ENCODE measurements at regions not wholly inside any gene's neighbourhood (a gene's known extent, or its start where the extent isn't known, plus 50 kb on each side); places are given as distances from the start of the nearest gene placed in this dataset.
A peak's percentile ranks its signal among the peaks of the same experiment; 100 is the strongest.
"Not testable (repeated sequence)": the region's sequence is repeated elsewhere in the genome, so short reads cannot be mapped to it uniquely, and the experiment has no call there.

DNA sequence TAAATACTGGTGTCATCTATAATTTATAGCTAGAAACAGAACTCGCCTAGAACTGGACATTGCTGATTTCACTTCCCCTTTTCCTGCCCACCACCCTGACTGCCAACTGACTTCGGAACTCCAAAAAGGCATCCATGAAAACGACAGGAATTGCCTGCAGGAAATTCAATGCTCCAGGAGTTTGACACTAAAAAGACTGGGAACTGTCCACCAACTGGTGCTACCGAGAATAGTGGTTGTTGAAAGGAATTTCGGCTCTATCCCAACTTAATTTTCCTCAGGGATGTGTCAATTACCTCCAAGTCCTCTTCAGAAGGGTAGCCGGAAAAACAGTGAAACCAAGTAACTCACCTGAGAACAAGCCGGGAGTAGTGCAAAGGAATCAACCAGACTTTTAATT, 440.0 kb downstream of the PRELID2 start:
- DNase-seq (ENCODE audit: low read depth in 4 of 4, low spot score in 3 of 4): not testable (repeated sequence)

DNA sequence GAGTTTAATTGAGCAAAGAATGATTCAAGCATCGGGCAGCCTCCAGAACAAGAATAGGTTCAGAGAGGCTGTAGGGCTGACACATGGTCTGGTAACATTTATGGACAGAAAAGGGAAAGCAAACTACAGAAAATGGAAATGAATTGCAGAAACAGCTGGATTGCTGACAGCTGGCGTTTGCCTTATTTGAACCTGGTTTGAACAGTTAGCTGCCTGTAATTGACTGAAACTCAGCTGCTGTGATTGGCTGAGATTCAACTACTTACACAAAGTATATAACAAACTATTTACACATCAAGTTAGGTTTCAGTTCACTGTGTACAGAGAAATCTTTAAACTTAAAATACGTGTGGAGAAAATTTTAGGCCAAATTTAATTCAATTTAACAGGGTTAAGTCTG, 441.7 kb downstream of the PRELID2 start:
- no peak for DNase-seq (ENCODE audit: low read depth in 4 of 4, low spot score in 3 of 4)

- no peak for DNase-seq (ENCODE audit: low read depth in 4 of 4, low spot score in 3 of 4)
These were observed 446.1 kb downstream of the PRELID2 start for GRCh38 chr5:145389047-145389446.

DNA sequence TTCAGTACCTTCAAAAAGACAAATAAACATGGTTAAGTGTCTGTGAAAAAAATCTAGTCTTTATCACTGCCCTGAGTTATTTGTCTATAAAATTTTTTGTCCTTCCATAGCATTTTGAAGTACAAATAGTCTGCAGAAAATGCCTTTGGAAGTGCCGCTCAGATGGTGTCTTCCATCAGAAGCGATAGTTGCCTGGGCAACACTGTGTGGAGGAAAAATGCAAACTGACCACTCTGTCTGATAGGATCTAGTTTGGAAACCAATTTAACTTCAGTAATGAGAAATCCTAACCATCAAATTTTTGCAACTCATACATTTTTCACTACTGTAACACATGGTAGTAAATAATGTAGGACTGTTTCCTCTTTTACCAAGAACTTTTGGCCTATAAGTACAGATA, 449.9 kb downstream of the PRELID2 start:
- no peak for DNase-seq (ENCODE audit: low read depth in 4 of 4, low spot score in 3 of 4)

DNA sequence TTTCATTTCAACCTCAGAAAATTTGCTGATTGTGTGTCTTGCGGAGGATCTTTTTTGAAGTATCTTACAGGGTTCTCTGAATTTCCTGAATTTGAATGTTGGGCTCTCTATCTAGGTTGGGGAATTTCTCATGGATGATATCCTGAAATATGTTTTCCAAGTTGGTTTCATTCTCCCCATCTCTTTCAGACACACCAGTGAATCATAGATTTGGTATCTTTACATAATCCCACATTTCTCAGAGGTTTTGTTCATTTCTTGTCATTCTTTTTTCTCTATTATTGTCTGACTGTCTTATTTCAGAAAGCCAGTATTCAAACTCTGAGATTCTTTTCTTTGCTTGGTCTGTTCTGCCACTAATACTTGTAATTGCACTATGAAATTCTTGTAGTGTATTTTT, 456.9 kb downstream of the PRELID2 start:
- DNase-seq (ENCODE audit: low read depth in 4 of 4, low spot score in 3 of 4): no peak

DNA sequence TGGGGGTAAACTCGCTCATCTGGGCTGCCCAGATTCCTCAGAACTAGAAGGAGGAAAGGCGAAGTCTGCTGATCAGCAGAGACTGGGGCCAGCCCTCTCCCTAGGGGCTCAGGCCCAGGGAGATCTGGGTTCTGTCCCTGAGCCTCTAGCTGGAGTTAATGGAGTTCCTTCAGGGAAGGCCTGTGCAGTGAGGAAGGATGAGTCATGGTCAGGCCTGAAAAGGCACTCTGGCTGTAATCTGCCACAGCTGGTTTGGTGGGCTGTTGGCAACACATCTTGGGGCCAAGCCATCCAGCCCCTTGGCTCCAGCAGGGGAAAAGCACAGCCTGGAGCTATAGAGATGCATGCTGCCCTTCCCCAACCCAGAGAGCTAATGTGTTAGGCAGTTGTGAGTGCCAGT, 459.6 kb downstream of the PRELID2 start:
- no peak for DNase-seq (ENCODE audit: low read depth in 4 of 4, low spot score in 3 of 4)

DNA sequence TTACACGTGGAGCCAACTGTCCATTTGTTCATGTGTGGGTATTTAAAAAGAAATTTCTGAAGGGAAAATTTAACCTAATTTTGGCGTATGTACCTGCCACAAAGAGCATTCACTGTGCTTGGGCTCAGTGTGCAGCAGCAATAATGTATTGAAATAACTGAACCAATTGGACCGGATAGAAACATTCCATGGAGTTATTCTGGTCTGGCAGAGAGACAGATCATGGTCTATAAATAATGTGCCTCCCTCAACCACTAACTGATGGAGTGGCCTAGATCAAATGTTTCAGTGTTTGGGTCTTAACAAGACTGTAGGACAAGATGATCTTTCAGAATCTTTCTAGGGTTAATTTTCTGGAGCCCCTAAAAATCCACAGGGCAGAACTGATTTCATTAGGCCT, 469.7 kb downstream of the PRELID2 start:
- DNase-seq (ENCODE audit: low read depth in 4 of 4, low spot score in 3 of 4): no peak

GRCh38 chr5:145362266-145362665, 472.9 kb downstream of the PRELID2 start:
- DNase-seq (ENCODE audit: low read depth in 4 of 4, low spot score in 3 of 4): no peak

DNA sequence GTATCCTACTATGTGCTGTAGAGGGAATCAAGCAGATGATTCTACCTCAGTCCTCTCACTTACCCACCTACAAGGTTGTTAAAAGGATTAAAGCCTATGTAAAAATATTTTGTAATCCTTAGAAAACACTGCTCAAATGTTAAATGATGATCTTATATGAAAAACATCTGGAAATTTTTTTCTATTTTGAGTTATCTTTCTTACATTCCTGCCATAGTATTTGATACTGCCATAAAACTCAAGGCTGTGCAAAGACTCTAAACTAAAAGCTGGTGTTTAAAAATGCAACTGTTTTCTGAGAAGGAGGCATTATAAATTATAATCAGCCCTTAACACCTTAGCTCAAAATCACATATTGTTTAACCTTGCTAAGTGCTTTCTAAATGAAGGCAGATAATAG, 474.2 kb downstream of the PRELID2 start:
- no peak for DNase-seq (ENCODE audit: low read depth in 4 of 4, low spot score in 3 of 4)

GRCh38 chr5:145350513-145350912, 484.6 kb downstream of the PRELID2 start:
- DNase-seq (ENCODE audit: low read depth in 4 of 4, low spot score in 3 of 4): no peak

- peak in 2 of 4 donors; percentile 8 to 16 for DNase-seq (ENCODE audit: low read depth in 4 of 4, low spot score in 3 of 4)
These were observed 488.0 kb downstream of the PRELID2 start for GRCh38 chr5:145347026-145347616.

- DNase-seq (ENCODE audit: low read depth in 4 of 4, low spot score in 3 of 4): no peak
These were observed 489.4 kb downstream of the PRELID2 start for GRCh38 chr5:145345511-145346287.

GRCh38 chr5:145341842-145342241, 493.3 kb downstream of the PRELID2 start:
- DNase-seq (ENCODE audit: low read depth in 4 of 4, low spot score in 3 of 4): no peak

DNA sequence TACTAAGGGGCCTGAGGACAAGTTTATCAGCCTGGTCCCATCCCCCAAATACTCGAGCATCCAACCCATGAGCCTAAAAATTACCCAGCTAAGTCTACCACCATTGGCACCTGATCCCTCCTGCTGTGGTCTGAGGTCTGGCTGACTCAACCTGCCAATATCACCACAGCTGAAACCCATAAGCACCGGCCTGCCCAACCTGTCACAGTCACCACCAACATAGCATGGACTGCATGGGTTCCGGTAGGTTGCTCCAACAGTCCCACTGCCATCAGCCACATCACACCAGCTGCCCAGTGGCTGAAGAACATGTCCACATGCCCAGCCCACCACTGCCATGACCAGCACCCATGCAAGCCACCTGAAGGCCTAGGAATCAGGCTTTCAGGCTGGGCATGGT, 495.0 kb downstream of the PRELID2 start:
- no peak for DNase-seq (ENCODE audit: low read depth in 4 of 4, low spot score in 3 of 4)

DNA sequence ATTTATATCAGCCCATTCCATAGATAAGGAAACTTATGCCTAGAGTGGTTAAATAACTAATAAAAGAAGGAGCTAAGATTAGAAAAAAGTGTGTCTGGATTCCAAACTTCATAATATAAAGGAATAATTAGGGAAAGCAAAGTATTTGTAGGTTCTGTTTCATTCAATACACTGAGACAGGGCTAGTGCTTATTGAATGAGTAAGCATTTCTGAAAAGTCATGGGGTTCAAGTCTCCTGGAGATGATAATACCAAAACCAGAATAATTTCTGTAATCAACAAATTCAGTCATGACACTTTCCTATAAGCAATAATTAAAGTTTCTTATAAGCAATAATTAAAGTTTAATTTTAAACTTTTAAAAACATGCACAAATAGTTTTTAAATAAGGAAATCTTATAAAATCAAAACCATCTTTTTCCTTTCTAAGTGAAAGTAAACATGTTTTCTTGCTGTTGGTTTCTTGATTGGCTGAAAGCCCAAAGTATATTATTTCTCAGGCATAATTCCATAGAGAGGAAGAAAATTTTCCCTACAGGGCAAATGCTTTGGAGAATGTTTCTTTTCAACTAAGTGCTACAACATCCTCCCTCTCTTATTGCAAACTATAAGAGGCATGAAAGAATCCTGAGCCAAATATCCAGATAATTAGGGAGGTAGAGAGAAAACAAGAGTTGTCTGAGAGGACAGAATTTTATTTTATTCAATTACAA, 510.2 kb downstream of the PRELID2 start:
- no peak for DNase-seq (ENCODE audit: low read depth in 4 of 4, low spot score in 3 of 4)

GRCh38 chr5:145324101-145324500, 511.0 kb downstream of the PRELID2 start:
- no peak for DNase-seq (ENCODE audit: low read depth in 4 of 4, low spot score in 3 of 4)

DNA sequence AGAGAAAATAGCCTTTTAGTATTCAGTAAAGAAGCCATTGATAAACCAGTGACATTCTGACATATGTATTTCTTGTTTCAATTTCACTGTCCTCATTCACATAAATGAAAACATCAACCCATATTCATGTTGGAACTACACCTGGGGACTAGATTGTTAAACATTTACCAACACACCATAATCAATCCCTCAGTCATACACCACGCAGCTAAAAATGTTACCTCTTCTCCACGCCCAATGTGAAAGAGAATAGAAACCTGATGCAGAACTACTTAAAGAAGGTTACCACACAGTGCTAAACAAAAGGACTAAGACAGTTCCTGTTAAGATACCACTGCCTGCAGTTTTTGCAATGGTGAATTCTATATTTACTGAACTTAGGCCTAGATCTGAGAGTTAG, 518.9 kb downstream of the PRELID2 start:
- no peak for DNase-seq (ENCODE audit: low read depth in 4 of 4, low spot score in 3 of 4)

DNA sequence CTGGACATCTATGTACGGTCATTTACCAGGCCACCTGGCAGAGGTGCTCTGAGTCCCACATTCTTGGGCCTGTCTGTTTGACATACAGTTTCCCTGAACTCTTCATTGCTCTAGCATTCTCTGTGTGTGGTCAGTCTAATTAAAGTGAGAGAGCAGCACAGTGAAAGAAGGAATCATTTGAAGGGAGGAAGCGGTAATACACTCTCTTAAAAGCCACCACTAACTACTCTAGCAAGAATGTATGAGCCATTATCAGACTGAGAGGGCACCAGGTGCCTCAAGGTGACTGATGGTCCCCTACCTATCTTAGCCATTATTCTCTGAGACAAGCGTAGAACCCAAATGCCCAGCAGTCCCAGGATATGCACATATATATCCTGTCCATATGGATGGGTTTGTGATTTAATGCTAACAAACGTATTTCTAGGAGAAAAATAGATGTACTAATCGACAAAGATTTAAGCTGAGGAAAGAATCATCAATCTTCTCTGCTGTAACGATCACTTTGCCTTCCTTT, 527.2 kb downstream of the PRELID2 start:
- DNase-seq (ENCODE audit: low read depth in 4 of 4, low spot score in 3 of 4): no peak

DNA sequence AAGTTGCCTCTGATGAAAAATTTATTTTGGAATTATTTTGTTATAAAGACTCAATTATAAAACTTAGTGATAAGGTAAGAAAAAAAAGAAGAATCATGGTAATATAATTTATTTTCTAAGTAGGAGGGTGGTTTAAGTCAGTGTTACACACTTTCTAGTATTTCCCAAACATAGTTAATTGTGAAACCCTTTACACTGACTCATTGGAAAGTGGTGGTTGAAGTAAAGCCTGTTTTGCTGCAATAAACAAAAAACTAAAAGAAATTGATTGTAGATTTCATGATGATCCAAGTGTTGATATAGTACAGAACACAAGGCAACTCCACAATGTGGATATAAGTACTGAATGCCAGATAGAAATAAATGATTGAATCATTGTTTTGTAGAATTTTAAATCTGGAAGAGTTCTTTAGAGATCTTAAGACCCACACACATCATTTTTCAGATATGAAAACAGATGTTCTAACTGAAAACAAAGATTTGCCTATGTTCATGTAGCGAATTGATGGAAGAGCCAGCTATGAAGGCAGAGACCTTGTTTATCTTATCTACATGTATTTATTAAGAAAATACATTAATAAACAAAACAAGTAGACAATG, 539.8 kb downstream of the PRELID2 start:
- no peak for DNase-seq (ENCODE audit: low read depth in 4 of 4, low spot score in 3 of 4)

GRCh38 chr5:145294331-145294730, 540.8 kb downstream of the PRELID2 start:
- no peak for DNase-seq (ENCODE audit: low read depth in 4 of 4, low spot score in 3 of 4)

GRCh38 chr5:145293716-145294115, 541.4 kb downstream of the PRELID2 start:
- no peak for DNase-seq (ENCODE audit: low read depth in 4 of 4, low spot score in 3 of 4)
